Astrocyte (in vitro differentiated cells and primary cell): ENCODE measurements at regions not wholly inside any gene's neighbourhood (a gene's known extent, or its start where the extent isn't known, plus 50 kb on each side); places are given as distances from the start of the nearest gene placed in this dataset.
"Not testable (repeated sequence)": the region's sequence is repeated elsewhere in the genome, so short reads cannot be mapped to it uniquely, and the experiment has no call there.

Experiments
- CTCF ChIP-seq: IDR thresholded peaks from 2 replicates; pipeline ENCODE4 v1.5.1; 2011; ENCODE audit warnings: low read depth, mild to moderate bottlenecking, inconsistent platforms, low read length, moderate library complexity; ENCODE audit not compliant: insufficient read depth
- EZH2 ChIP-seq: IDR thresholded peaks from 2 replicates; pipeline ENCODE4 v1.6.1; 2012; ENCODE audit warnings: mild to moderate bottlenecking, low read length, inconsistent platforms; ENCODE audit not compliant: insufficient read depth

GRCh38 chr20:52423536-52424140 is 232.1 kb upstream of the ZFP64 start:
- not testable (repeated sequence) for TF ChIP-seq CTCF, EZH2
